RPMI7951 (cell line): ENCODE measurements at regions not wholly inside any gene's neighbourhood (a gene's known extent, or its start where the extent isn't known, plus 50 kb on each side); places are given as distances from the start of the nearest gene placed in this dataset.
"Not testable (repeated sequence)": the region's sequence is repeated elsewhere in the genome, so short reads cannot be mapped to it uniquely, and the experiment has no call there.

Experiments
- DNase-seq: peaks from one replicate; pipeline ENCODE4 v3.0.0-alpha.2; 2012; ENCODE audit warnings: low read depth

DNA sequence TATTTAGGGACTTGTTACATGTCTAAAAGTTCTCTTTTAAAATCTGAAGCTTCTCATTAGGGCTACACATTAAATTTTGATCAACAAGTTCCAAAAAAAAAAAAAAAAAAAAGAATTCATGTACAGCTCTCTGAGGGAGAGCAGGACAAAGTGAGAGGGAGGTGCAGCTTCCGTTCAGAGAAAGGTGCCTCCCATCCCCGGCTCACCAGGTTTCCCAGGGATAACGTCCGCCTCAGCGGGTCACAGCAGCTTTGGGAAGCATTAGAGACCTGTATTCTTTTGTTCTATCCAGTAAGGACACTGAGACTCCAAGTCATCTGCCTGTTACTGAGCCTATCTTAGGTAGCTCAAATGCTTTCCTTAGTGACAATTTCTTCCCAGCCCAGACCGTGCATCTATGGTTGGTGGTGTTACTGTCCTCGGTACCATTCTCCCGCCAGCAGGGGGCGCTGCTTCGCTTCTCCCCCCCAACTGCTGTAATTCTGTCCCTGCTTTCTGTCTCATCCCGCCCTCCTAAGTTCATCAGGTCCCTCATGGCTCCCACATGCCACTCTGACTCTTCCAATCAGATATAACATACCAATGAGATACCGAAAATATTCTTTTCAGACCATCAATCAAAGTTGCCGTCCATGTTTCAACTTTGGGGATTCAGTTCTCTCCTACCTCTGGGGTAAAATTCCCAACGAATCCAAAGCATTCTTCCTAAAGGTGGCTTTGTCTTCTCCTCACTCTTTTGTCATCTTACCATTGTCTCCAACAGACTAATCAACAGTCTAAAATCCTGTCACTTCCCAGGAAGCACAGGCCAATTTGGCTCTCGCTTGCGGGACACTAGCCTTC lies 466.5 kb downstream of the METTL4 start:
- peak; percentile 58 for DNase-seq

DNA sequence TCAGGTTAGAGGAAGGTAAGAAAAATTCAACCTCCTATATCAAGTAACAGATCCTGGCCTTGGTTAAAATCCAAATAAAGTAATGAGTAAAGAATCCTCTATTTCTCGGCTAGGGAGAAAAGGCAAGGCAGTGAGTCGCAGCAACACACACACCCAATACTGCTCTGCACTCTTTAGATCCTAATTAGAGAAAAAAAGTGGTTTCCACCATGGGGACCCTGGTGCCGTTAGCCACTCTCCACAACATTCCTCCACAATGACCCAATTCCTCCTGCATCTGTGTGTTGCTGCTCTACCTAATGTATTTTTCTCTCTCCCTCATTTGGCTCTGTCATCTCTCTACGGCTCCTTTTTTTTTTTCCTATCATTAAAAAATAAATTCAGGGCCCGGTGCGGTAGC lies 462.7 kb downstream of the METTL4 start:
- peak; percentile 53 for DNase-seq

DNA sequence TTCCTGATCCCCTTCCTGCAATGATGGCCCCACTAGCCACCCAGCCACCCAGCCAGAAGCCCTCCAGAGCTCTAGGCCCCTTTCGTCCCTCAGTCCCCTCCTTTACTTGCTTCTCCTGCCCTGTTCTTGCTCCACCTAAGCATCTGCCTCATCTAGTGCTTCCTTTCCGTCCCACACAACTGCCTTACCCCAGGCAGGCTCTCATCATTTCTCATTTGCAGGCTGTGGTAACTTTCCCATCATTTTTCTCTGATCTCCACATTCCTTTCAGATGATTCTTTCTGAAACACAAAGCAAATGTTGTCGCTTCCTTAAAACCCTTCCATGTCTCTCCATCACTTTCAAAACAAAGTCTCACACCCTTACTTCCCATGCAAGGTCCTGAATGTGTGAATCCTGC lies 459.8 kb downstream of the METTL4 start:
- DNase-seq: peak; percentile 82

DNA sequence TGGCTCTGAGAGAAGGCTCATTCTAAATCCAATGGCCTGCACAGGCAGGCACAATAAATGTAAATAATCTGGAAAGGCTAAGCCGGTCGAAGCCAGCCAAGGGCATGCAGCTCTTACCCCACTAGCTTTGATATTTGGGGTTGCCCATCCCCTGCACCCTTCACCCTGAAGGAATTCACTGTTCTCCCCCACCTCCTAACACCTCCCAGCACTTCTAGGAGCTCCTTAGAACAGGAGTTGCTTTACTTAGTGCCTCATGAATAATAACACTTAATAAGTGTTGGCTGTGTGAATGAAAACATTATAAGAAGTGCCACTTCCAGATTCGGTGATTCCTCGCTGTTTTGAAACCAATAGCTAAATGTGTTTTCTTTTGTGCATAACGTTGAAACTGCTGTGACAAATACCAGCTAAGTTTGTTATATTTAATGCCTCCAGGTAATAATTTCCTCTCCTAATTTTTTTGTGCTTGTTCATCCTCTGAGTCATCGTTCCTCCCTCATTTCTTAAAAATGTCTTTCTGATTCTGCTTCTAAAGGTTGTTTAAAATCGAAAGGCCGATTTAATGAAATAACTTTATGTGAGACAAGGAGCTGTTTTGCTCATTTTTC lies 458.8 kb downstream of the METTL4 start:
- peak; percentile 49 for DNase-seq

DNA sequence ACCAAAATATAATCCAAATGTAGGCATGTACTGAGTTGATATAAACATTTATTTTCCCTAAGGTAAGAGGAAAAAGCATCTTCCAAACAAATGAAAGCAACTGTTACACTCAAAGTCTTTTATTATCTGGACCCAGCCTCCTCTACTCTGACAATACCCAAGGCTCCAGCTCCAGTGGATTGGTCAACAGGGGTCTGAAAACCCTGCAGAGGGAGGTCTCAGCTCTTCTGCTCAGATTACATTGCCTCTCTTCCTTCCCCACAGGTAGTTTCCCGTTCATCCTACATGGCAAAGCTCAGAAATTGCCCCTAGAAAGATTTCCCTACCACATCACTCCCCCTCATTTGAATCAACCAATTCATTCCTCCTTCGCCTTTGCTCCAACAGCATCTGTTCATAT lies 457.0 kb downstream of the METTL4 start:
- DNase-seq: no peak

DNA sequence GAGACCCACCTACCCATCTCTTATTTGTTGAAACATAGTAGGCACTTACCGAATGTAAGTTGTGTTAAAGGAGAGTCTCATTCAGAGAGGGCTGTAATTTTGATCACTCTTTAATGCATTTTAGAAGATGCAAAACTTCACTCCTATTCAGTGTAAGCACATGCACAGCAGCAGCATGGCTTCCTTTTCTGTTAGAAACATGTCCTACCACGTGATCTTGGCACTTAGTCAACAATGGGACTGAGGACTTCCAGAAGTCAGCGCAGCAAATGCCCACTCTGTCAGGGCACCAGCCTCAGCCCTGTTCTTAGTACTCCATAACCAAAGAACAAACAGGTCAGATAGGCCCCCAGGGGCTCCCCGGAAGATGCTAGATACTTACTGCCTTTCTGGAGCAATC lies 456.5 kb downstream of the METTL4 start:
- no peak for DNase-seq

DNA sequence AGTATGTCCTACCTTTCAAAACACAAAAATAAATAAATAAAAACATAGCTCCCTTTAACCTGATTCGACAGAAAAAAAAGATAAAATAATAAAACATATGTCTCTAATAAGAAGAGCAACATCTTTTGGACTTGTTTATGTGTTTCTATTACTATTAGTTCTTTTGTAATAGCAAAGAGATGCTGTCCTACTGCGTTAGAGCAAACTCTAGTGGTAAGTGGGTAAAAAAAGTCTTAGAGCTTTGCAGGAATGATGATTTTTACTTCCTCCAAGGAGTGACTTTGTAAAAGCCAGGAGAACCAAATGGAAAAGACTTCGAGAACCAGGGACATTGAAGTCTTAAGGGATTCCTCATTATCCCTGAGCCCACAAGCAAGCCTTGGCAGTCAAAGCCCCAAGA lies 450.1 kb downstream of the METTL4 start:
- no peak for DNase-seq

DNA sequence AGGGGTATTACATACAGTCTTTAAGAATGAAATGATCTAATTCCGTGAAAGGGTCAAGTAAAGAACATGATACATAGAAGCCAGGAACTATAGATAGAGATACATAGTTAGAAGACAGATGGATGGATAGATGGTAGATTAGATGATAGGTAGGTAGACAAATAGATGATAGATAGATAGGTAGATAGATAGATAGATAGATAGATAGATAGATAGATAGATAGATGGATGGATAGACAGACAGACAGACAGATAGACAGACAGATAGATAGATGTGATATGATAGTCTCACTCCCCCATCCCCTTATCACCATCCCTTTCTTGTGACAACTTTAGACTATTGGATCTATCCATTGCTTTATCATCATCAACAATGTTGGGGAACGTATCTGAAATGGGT lies 448.2 kb downstream of the METTL4 start:
- no peak for DNase-seq

DNA sequence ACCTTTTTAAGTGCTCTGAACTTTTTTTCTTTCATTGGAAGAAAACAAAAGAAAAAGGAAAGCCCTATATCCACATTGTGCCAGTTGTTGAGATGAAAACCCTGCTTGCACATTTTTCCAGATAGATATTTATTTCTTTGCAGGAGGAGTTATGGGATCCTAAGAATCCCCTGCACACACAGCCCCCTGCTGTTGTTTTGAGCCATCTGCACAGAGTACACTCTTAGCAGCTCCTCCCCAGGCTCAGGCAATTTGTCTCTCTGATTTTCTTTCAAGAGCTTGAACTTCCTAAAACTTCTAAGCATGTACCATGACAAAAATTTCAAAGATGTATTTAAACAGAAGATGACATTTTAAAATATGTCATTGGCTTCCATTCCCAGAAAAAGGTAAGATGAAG lies 436.9 kb downstream of the METTL4 start:
- DNase-seq: no peak

DNA sequence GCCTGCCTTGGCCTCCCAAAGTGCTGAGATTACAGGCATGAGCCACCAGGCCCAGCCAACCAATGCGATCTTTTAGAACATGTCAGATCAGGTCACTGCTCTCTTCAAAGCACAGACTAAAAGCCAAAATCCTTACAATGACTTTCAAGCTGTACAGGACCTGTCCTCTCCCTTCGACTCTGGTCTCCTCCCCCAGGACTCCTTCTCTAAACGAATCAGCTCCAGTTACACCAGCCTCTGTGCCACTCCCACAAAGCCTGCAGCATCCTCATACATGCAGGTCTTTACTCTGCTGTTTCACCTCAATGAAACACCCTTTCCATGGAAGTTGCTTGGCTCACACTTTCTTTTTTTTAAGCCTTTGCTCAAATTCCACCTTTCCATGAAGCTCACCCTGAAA lies 436.0 kb downstream of the METTL4 start:
- DNase-seq: no peak

DNA sequence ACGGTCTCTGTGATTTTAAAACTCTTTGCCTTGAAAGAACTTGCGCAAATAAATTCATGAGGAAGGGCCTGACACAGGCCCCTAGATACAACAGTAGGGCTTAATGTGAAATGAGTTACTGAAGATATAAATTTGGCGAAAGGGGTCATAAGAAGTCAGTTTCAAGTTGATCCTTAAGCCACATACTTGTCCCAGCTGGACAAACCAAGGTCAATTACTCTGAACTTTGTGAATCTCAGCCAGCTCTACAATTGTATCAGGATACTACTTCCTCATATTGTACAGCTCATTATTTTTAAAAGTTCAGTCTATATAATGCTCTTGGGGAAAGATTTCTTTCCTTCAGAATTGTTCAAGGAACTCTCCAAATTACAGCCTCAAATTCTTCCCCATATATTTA lies 432.8 kb downstream of the METTL4 start:
- no peak for DNase-seq

DNA sequence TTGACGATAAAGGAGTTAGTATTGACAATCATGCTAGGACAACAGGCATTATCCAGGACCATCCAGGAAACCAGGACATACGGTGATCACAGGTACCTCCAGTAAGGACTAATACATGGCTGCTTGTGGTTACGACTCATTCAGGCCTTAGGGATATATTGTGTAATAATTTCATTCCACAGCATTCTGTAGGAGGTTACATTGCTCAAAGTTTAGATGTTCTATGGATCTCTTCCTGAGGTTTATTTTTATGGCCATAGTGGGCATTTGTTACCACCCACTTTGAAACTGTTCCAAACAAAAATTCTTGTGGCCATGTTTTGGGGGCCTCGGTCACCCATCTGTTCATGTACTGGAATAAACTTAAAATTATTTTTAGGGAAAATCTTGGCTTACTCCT lies 431.6 kb downstream of the METTL4 start:
- peak; percentile 72 for DNase-seq

DNA sequence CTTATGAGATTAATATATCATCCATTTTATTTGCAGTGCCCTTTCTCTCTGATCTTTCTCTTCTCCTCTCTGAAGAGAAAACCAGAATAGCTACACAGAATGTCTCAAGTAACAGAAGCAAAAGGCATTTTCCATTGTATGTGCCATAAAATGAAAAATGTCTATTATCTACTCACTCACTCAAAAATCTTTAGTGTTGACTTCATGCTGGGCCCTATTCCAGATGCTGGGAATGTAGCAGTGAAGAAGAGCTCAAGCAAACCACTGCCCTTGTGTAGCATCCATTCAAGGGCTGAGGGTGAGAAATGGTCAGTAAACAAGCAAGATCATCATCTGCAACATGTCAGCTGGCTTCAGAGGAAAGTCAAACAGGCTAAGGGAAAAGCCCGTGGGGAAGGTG lies 427.7 kb downstream of the METTL4 start:
- no peak for DNase-seq

DNA sequence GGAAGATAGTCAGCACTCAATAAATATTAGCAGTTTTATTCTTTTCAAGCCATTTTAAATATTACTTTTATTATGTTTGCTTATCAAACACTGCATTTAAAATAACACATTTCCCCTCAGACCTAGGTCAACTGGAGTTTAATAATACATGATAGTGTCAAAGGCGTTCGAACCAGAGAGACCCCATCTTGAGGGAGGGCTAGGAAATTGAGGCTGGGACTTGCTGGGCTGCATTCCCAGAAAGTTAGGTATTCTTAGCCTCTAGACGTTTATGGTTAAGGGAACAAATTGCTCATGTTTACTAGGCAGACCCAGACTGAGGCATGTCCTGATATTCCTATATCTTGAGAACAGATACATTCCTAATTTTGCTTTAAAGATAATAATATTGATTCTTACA lies 426.5 kb downstream of the METTL4 start:
- DNase-seq: no peak

DNA sequence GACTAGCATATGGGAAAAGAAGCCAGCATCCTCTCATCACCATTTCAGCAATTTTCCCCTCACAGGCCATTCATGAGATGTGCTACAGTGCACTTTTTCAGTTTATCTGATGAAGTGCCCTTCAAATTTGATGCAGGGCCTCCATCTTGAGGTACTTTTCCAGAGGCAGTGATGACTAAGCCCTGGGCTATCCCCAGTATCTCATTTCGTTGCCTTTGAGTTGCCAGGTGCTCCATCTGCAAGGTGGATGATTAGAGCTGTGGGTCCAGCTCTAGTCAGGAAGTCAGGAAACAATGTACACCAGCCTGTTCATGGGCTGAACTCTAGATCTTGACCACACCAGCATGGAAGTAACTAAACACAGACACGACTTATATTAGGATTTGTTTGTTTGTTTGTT lies 425.2 kb downstream of the METTL4 start:
- DNase-seq: peak; percentile 16

DNA sequence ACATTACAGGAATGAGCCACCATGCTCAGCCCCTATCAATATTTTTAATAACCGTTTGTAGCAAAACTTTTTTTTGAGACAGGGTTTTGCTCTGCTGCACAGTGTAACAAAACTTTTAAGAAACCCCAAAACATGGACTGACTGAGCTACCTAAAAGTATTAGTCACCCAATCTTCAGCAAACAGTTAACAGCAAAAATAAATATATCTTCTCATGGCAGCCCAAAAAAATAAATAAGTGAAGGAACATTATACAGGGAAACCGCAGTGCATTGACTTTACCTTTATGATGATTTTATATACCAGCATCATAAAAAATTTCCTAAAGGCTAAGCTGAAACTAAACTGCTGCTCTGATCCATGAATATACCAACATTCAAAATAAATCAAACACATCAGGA lies 424.6 kb downstream of the METTL4 start:
- DNase-seq: no peak

DNA sequence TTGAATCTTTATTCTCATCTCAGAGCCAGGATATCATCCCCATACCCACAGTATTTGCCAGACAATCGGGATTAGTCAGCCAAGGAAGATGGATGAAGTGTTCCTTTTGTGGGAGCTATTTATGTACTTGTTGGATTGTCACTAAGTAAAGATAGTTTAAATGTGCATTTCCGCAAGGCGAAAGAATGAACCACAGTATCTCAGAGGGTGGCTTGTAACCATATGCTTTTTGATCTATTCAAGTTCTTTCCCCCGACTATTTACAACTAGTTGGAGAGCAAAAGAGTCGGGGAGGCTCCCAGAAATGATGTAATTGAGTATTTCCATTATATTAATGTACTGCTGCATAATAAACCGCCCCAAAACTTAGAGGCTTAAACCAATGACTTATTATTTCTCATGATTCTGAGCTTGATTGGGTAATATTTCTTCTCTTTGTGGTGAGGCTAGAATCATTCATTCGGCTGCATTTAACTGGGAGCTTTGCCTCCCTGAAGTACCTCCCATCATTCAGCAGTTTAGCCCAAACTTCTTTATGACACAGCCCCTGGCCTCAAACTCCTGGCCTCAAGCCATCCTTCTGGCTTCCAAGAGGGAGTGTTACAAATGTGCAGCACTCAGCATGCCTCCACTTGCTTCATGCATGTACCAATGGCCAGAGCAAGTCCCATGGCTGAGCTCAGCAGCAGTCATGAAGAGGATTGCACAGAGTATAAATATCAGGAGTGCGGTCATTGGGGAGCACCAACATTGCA lies 423.7 kb downstream of the METTL4 start:
- DNase-seq: peak; percentile 79

DNA sequence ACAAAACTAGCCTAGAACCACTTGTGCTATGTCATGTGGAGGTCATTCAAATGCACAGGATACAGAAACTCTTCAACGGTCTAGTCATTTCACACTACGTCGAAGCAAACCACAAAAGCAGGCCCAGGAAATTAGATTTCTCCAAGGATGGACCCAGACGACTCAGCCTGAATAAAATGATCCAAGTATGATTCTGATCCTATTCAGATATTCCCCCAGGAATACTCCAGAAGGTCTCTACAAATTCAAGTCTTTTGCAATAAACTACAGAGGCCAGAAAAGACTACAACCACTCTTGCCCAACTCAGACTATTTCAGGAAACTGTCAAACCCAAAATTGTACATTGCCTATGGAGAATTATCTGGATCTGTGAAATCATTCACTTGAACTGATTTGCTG lies 422.5 kb downstream of the METTL4 start:
- DNase-seq: peak; percentile 26

DNA sequence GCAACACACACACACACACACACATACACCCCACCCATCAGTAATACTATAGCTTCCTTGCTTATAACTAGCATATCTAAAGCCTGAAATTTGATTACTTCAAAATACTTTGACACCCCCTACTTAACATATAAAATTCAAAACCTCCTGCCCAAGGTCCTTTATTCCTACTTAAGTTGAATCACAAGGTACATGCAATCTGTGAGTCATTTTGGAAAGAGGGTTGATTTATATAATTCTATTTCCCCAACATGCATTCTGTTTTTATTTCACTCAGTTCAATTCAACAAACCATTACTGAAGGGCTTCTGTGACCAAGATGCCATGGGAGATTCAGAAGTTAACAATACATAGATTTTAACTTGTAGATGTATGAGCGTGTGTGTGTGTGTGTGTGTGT lies 420.7 kb downstream of the METTL4 start:
- DNase-seq: no peak

DNA sequence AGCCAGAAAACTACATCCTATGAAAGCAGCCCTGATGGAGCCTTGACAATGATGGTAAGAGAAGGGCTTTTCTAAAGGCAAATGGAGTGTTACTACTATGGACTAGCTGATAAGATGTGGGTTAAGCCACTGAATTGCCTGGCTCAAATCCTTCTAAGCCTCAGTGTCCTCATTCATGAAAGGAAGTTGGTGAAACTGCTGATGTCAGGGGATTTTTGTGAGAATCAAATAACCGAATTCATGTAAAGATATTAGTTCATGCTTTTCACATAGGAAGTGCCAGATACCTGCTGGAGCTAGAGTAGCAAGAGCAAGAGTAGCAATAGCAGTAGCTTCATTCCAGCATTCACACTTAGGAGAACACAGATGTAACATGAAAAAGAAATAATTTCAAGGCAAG lies 417.0 kb downstream of the METTL4 start:
- DNase-seq: no peak

DNA sequence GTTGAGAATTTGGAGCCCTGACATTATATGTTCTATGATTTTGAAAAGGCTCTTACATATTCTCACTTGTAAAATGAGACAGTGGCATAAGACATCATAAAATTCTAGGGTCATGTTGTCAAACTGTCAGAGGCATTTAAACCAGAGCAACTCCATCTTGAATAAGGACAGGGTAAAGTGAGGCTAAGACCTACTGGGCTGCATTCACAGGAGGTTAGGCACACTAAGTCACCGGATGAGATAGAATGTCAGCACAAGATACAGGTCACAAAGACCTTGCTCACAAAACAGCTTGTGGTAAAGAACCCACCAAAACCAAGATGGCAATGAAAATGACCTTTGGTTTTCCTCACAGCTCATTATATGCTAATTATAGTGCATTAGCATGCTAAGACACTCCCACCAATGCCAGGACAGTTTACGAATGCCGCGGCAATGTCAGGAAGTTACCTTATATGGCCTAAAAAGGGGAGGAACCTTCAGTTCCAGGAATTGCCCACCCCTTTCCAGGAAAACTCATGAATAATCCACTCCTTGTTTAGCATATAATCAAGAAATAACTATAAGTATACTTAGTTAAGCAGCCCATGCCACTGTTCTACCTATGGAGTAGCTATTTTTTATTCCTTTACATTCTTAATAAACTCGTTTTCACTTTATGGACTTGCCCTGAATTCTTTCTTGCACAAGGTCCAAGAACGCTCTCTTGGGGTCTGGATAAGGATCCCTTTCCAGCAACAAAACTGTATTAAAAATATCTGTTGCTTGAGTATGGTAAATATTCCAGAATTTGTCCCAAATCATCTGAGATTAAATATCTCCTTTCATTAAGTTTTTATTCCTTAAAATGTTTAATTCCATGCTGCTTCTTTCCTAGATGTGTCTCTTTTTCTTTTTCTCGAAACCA lies 406.4 kb downstream of the METTL4 start:
- no peak for DNase-seq

DNA sequence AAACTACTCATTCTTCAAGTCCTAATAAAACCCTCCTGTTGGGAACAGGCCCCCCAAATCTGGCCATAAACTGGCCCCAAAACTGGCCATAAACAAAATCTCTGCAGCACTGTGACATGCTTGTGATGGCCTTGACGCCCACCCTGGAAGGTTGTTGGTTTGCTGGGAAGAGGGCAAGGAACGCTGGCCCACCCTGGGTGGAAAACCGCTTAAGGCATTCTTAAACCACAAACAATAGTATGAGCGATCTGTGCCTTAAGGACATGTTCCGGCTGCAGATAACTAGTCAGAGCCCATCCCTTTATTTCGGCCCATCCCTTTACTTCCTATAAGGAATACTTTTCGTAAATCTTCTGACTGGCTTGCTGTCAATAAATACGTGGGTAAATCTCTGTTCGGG lies 404.4 kb downstream of the METTL4 start:
- not testable (repeated sequence) for DNase-seq
